ENCODE measurements at regions not wholly inside any gene's neighbourhood (a gene's known extent, or its start where the extent isn't known, plus 50 kb on each side); places are given as distances from the start of the nearest gene placed in this dataset.

- no peak for TF ChIP-seq POLR2AphosphoS5 (IDR thresholded peaks at IDR 0.05; ENCODE audit: insufficient read depth in 1 of 2, low read depth in 1 of 2)
- TF ChIP-seq POLR2A (IDR thresholded peaks at IDR 0.05): no peak
- no peak for TF ChIP-seq CTCF (IDR thresholded peaks at IDR 0.05)
- no peaks in the 10 kb centered on the region for H3K36me3 ChIP-seq
- intact Hi-C loops (cut with DNase I): no loop called here
Measured at GRCh38 chrX:26387906-26388305, 171.9 kb downstream of the MAGEB5 start.

GRCh38 chrX:26376037-26376708 is 160.2 kb downstream of the MAGEB5 start:
- Histone ChIP-seq H3K36me3 (no peaks in the 10 kb centered on the region), H3K4me1 (no peaks in the 10 kb centered on the region), H3K27me3 (no peaks in the 10 kb centered on the region), H3K4me3 (no peak overlapping the region), H3K9me3 (no peaks in the 10 kb centered on the region), H3K27ac (no peak overlapping the region)
- DNase-seq (ENCODE audit: extremely low spot score in 2 of 2): no peak
- no peak for TF ChIP-seq POLR2A (IDR thresholded peaks at IDR 0.05)
- no peak for TF ChIP-seq POLR2AphosphoS5 (IDR thresholded peaks at IDR 0.05; ENCODE audit: insufficient read depth in 1 of 2, low read depth in 1 of 2)
- TF ChIP-seq CTCF (IDR thresholded peaks at IDR 0.05): no peak
- intact Hi-C loops (cut with DNase I): no loop called here

More at GRCh38 chrX:26387906-26388305, 171.9 kb downstream of the MAGEB5 start:
- H3K27ac ChIP-seq: no peak overlapping the region
- no peaks in the 10 kb centered on the region for H3K27me3 ChIP-seq
- H3K4me1 ChIP-seq: no peaks in the 10 kb centered on the region
- H3K9me3 ChIP-seq: no peaks in the 10 kb centered on the region
- DNase-seq (ENCODE audit: extremely low spot score in 2 of 2): no peak
- H3K4me3 ChIP-seq: no peak overlapping the region

- no peaks in the 10 kb centered on the region for H3K9me3 ChIP-seq
- H3K27ac ChIP-seq: no peak overlapping the region
- H3K27me3 ChIP-seq: no peaks in the 10 kb centered on the region
- no peak overlapping the region for H3K4me3 ChIP-seq
- TF ChIP-seq CTCF (IDR thresholded peaks at IDR 0.05): no peak
- no peak for TF ChIP-seq POLR2AphosphoS5 (IDR thresholded peaks at IDR 0.05; ENCODE audit: insufficient read depth in 1 of 2, low read depth in 1 of 2)
- no peak for TF ChIP-seq POLR2A (IDR thresholded peaks at IDR 0.05)
- DNase-seq (ENCODE audit: extremely low spot score in 2 of 2): no peak
- no peaks in the 10 kb centered on the region for H3K36me3 ChIP-seq
- intact Hi-C loops (cut with DNase I): no loop called here
- no peaks in the 10 kb centered on the region for H3K4me1 ChIP-seq
Measured at GRCh38 chrX:26375346-26375745, 159.4 kb downstream of the MAGEB5 start.

- no peaks in the 10 kb centered on the region for H3K9me3 ChIP-seq
- no peak overlapping the region for H3K27ac ChIP-seq
- DNase-seq (ENCODE audit: extremely low spot score in 2 of 2): no peak
- intact Hi-C loops (cut with DNase I): no loop called here
- no peaks in the 10 kb centered on the region for H3K36me3 ChIP-seq
- H3K4me3 ChIP-seq: no peak overlapping the region
- H3K27me3 ChIP-seq: no peaks in the 10 kb centered on the region
- TF ChIP-seq POLR2AphosphoS5 (IDR thresholded peaks at IDR 0.05; ENCODE audit: insufficient read depth in 1 of 2, low read depth in 1 of 2) (no peak), POLR2A (IDR thresholded peaks at IDR 0.05) (no peak), CTCF (IDR thresholded peaks at IDR 0.05) (no peak)
- no peaks in the 10 kb centered on the region for H3K4me1 ChIP-seq
Measured at GRCh38 chrX:26373829-26374228, 157.9 kb downstream of the MAGEB5 start.

- TF ChIP-seq CTCF (IDR thresholded peaks at IDR 0.05) (no peak), POLR2A (IDR thresholded peaks at IDR 0.05) (no peak), POLR2AphosphoS5 (IDR thresholded peaks at IDR 0.05; ENCODE audit: insufficient read depth in 1 of 2, low read depth in 1 of 2) (no peak)
- Histone ChIP-seq H3K9me3 (no peaks in the 10 kb centered on the region), H3K4me3 (no peak overlapping the region), H3K4me1 (no peaks in the 10 kb centered on the region), H3K27ac (no peak overlapping the region), H3K36me3 (no peaks in the 10 kb centered on the region), H3K27me3 (no peaks in the 10 kb centered on the region)
- intact Hi-C loops (cut with DNase I): no loop called here
- DNase-seq (ENCODE audit: extremely low spot score in 2 of 2): no peak
Measured at GRCh38 chrX:26352891-26353430, 137.0 kb downstream of the MAGEB5 start.

All from vagina (tissue), 2 donors.